HG02840 (cell line): ENCODE measurements at regions not wholly inside any gene's neighbourhood (a gene's known extent, or its start where the extent isn't known, plus 50 kb on each side); places are given as distances from the start of the nearest gene placed in this dataset.

ENCODE experiments used
- ATAC-seq: cut with Tn5 transposase; IDR thresholded peaks from one replicate; pipeline ENCODE4 v1.9.1; 2021; ENCODE audit warnings: mild to moderate bottlenecking, moderate library complexity, moderate number of reproducible peaks; ENCODE audit not compliant: unreplicated experiment, low FRiP score

DNA sequence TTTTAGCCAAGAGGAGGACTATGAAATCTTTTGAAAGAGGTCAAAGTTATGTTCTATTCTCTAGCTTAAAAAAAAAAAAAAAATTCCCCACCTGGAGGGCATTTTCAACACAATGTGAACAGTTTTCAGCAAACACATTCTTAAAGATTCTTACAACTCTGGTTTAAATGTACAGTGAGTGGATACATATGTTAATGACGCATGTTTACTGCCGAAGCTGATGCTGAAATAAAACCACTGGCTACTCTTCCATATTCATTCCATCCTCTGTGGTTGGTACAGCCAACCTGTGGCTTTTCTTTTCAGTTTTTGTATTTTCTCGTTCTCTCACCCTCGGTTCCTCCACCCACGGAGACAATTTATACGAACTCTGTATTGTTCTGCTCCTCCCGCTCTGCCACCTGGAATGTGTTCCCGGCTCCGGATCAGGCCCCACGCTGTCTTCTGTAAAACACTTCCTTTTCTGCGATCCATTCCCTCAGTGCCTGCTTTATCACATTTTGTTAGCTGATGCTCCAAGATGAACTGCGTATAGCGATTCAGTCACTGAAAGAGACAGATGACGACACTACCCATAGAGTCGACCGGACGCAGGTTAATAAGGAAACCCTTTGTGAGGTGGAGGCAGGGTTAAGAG is 466.4 kb upstream of the ARGLU1 start:
- ATAC-seq = no peak

DNA sequence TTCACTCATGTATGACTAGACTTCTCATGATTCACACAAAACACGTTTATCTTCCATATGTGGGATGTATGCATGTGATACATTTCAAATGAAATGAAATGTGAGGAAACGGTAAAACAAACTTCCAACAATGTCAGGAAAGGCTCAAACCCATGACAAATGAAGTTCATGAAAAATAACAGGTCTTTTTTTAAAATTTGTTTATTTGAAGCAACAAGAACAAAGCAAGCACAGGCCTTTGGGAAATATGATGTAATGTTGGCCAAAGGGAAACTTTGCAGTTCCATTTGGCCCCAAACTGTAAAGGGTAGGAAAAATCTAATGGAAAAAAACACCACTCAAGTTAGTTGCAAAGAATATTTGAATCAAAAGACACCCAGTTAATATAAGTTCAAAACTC is 463.8 kb upstream of the ARGLU1 start:
- no peak for ATAC-seq

DNA sequence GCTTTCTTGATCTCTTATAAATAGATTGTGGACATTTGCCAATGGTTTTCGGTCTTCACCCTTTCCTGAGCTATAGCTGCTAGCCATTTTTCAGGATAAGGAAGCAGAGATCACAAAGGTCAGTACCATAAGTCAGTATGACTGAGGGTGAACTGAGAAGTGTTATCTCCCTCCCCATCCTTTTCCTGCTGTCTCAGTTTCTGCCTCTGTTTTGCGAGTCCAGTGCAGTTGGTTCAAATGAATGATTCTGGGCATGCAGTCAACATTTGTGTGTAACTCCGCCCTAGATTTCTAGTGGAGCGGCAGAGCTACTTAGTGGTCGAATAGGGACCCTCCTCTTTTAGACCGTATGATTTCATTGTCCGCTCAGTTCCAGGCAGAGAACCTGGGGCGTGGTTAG is 460.8 kb upstream of the ARGLU1 start:
- ATAC-seq = no peak

DNA sequence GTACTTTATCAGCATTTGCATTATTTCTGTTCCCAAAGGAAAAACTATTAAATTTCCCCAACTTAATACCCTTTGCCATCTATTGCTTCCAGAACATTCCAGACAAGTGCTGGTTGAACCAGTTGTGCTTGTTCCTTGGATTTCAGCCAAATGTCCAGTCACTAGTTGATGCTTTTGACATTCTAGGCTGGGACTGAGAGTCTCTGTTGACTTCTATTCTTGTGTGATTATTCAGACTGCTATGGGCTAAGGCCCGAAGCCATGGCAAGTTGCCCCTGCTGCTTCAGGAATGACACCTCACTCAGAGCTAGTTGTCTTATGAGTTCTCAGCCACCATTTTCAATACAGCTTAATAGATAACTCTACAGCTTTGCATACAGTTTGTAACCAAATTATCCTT is 458.1 kb upstream of the ARGLU1 start:
- no peak for ATAC-seq

DNA sequence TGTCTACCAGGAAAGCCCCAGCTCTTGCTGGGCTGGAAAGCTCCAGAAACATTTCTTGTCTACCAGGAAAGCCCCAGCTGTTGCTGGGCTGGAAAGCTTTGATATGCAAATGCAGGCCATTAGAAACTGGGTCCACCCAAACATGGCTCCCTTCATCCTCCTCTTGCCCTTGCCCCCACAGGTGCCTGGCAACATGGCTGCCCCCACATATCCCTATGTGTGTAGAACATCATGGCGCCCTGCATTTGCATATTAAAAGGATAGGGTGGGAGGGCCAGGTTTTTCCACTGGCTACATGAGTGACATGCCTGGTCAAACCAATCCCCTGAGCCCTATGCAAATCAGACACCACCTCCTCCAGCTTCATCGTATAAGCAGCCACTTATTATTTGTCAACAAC is 455.4 kb upstream of the ARGLU1 start:
- no peak for ATAC-seq

DNA sequence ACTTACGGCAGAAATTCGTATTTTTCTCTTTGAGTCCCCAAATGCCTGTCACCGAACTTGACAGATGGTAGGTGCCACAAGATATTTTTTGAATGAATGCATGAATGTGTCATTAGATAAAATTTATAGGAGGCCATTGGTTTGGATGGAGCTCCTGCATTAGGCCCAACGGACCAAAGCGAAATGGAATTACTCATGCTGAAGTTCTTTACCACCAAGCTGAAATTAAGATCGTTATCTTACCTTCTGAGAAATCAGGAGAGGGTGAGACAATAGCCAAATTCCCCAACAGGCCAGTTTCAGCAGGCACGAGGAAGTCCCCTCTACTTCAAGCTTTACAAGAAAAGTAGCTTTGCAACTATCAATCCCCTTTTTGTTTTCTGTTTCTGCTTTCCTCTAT is 452.5 kb upstream of the ARGLU1 start:
- ATAC-seq = no peak

DNA sequence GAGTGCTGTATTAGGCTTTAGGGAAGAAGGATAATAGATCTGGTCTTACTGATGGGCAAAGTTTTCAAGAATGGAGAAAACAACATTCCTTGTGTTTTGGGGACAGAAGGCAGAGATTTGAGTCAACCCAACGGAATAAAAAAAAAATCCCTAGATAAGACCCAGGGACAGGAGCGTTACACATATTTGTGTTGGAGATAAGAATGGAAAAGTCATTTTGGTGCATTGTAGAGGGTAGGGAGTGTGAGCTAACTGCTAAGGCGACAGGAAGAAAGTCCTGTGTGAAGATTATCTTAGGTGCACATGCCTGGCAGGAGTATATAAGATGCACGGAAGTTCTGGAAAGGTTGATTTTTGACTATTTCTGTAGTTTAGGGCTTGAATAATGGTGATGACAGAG is 450.3 kb upstream of the ARGLU1 start:
- ATAC-seq = no peak

DNA sequence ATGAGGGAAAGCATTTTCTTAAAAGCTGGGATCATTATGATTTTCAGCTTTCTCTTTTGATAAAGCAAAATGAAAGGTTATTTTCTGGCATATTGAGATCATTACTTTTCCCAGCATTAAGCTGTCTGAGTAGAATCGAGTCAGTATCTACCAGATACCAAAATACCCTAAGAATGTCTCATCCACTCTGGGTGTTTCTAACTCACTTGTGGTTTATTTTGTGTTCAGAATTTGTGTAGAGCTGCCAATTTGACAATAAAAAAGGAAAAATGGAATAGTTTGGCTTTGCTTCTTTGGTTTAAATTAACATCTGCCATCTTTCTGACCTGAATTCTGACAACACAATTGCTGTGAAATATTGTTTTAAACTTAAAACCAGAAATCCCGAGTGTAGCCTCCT is 438.7 kb upstream of the ARGLU1 start:
- no peak for ATAC-seq

DNA sequence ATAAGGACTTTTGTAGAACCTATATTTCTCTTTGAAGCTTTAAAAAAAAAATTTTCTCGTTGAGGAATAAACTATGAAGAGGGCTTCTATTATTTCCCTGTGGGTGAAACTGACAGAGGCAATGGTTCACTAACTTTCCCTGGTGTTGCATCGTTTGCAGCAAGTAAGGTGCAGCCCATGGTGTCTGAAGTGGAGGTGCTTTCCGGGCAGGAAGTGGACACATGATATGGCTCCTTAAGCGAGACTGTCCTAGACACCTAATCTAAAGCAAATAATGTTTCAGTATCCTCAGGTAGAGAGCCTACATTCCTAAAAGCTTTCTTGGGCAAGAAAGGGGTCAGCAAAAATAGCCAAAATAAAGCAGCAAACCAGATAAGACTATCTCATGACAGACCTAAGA is 437.6 kb upstream of the ARGLU1 start:
- no peak for ATAC-seq

DNA sequence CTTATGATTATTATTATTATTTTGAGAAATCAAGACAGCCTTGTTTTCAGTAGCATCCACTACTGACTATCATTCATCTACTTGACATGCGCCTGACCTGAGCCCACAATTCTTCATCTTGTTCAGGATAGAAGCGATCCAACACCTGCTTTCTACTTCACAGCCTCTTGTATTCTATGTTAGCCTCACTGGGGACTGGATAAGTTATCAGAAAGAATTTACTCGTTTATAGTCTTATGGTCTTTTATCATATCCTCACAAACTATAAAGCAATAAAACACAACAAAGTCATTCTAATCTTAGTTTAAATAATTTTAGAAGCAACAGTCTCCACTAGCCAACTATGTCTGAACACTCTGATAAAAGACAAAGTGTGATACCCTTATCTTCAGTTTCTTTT is 436.0 kb upstream of the ARGLU1 start:
- ATAC-seq = no peak

DNA sequence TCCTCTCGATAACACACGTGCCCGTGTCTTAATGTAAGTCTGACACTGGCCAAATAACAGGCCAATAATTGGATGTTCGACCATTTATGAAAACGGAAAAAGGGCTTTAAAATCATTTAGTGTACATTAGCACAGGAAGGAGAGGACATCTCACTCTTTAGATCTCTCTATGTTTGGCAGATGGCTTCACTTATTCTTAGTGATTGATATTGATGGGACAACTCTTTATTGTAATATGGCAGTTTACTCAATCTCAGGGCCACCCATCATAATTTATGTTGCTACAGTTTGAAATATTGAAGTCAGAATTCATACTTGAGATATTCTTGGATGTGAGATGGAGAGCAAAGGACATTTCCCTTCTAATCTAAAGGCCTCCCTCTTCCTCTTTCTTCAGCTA is 430.7 kb upstream of the ARGLU1 start:
- no peak for ATAC-seq

DNA sequence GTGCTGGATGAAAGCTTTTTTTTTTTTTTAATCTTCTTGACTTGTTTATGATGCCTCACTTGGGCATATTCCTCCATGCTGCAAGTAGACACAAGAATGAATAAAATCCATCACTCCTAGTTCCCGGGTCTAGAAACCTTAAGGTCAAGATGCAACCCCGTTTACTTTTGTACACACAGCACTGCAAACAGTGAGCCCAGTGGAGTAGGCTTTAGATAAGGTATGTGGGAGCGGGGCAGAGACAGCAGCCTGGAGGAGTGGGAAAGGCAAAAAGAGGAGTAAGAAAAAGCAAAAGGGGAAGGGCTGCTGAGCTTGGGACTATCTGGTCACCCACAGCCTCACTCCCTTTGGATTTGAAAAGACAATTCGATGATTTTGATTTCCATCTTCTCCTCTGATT is 429.8 kb upstream of the ARGLU1 start:
- no peak for ATAC-seq

DNA sequence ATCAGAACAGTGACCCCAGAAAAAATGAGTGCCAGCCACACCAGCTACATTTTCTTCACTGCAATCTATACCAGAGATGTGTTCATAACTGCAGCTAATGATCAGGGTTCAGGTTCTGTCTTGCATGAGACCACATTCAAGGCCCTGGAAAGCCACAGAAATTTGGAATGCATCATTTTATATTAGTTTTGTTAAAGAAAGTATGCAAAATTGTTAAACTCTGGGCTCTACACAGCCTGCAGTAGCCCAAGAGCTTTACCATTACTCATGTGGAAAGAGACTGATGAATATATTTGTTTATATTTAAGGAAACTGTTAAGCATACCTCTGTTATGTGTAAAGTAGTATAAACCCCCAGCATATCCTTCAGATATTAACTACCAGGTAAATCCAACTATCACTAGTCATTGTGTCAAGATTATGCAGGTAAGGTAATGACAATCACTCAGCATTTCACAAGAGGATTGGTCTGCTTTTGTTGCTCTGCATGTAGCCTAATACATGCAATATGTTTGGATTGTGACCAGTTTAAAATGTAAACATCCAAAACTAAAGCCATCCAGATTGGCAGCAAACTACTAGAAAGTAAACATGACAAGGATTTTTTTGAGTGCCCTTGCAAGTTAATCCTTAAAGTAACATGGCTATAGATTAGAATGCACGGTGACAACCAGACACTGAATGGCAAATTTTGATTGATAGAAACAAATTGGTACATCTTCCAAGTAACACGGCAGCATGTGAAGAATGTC is 429.1 kb upstream of the ARGLU1 start:
- no peak for ATAC-seq

DNA sequence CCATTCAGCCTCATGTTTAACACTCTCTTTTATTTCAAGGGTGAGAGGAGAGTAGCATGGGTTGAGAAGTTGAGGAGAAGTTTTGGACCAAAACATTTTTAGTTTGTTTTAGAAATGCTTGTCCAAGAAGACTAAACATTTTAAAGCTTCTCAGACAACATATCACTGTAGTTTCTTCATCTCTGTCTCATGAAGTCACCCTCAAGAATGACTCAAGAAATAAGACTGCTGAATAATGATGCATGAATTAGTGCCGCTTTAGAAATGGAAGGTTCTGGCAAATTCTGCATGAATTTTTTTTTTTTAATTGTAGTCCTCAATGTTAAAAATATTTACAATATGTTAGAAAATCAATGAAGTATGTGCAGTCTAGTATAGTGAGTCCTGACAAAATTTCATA is 422.7 kb upstream of the ARGLU1 start:
- ATAC-seq = no peak

DNA sequence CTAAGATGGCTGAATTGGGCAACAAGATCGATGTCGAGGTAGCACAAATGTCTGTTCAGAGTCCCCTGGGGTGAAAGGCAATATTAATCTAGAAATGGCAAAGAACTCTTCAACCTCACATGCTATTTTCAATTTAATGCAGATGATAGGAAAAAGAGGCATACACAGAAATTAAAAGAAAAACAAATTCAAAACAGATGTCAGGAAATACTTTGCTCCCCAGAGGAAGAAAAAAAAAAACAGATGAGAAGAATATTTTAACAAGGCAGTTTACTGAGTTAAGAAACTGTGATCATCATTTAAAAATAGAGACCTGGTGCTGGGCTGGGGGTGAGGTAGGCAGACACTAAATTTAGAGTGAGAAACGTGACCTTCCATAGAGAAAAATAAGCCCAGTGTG is 421.9 kb upstream of the ARGLU1 start:
- no peak for ATAC-seq

DNA sequence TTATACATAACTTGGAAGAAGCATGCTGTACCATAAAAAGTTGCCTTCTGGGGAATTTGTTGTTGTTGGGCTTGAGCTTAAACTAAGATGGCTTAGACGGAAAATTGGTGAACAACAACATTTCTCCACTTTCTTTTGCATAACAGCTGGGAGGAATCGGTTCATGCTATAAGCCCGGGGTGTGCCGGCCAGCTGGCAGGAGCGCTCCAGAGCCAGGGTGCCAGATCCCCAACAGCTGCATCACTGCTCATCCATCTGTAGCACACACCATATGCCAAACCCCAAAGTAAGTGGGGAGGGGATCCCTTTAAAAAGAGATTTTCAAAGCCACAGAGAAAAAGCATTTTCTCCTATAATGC is 419.5 kb upstream of the ARGLU1 start:
- no peak for ATAC-seq

DNA sequence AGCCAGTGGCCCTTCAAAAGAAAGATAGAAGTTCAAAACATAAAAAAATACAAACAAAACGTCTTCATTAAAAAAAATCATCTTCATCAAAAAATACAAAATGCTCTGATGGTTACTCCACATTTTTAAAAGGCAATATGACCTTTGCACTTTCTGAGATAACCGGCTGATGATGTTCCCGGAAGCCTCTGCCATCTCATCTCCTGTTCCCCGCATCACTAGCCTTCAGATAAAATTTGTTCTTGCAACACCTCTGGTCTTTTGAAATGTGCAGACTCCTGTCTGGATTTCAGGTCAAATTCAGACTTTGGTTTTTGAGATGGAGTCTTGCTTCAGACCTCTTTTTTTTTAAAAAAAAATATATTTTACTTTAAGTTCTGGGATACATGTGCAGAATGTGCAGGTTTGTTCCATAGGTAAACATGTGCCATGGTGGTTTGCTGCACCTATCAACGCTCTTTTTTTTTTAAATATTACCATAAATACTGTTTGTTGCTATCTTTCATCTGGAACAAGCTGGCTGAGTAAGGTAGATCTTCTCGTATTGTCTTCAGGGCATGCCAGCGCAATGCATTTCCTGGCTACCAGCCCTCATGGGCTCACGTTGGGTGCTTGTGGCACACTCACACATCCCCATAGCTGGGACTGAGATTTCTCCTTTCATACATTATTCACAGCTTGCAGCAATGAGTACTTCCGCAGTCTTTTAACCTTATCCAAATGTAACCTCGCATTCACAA is 418.9 kb upstream of the ARGLU1 start:
- no peak for ATAC-seq

DNA sequence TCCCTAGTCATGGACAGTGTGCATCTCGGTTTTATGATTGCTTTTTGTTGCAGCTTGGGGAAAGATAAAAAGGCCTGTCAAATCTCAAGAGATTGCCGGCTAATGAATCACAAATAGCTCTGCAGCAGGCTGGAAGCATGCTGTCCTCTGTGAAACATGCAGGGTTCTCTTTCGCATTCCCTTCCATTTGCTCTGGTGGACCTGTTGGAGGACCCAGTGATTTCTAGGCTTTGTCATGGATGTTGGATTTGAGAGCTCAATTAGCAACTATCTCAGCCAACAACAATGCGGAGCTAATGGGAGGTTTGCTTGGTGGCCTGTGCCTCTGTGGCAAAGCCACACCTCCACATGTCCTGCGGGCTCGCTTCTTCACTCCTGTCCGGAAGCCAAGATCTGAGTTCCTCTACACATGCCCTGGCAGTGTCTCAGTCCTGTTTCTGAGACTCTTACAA is 418.1 kb upstream of the ARGLU1 start:
- ATAC-seq = no peak

DNA sequence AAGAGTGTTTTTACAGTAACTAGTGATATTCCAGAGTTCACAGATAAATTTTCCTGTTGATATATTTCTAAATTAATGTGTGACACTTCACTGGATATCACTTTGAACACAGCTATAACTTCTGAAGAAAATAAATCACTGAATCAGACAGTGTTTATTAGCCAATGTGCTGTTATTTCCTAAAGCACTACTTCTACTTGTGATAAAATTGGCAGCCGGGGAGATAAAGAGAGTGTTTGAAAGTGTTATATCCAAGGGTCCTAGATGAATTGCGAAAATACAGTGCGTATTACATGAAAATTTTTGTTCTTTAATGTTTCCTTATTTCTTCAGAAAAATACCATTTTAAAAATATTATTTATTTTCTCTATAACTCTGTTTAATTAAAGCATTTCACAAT is 417.5 kb upstream of the ARGLU1 start:
- no peak for ATAC-seq

DNA sequence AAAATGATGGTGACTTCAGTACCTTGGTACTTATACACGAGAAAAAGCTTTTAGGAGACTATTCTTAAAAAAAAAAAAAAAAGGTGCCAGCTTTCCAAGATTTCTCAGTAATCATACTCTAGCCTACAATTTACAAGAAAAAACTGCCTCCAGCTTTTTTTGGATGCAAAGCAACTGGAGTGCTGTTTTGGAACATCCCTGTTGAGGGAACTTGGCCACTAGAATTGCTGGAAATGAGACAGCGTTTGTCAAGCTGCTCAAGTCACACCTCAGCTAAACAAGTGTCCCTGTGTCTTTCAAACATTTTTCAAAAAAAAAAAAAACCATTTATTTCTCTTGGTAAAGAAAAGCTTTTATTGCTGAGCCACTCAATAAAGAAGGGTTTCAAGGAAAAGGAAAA is 413.1 kb upstream of the ARGLU1 start:
- no peak for ATAC-seq

DNA sequence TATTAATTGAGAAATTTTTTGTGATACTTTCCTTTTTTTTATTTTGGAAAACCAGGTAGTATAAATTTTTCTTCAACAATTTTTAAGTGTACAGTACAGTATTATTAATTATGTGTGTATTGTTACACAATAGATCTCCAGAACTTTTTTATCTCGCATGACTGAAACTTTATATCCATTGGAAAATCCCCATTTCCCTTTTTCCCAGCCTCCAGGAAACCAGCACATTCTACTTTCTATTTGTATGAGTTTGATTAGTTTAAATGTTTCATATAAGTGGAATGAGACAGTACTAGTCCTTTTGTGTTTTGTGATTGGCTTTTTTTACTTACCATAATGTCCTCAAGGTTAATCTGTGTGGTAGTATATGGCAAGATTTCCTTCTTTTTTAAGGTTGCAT is 399.5 kb upstream of the ARGLU1 start:
- no peak for ATAC-seq

DNA sequence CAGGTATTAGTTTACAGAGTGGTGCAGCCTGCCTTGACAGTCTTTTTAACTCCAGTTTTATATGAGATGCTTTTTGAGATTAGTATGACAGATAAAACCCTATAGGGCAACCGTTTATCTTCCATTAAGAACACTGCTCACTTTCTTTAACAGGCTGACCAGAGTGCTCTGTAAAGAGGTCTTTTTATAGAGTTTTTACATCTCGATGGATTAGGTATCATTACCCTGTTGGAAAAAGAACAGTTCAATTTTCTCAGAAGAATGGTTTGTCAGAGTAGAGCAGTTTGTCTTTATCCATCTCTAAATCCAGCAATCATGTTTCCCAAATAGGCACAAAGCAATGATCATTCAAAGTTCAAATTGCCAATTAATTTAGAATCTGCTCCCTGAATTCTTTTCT is 395.2 kb upstream of the ARGLU1 start:
- no peak for ATAC-seq
